ENCODE measurements at regions not wholly inside any gene's neighbourhood (a gene's known extent, or its start where the extent isn't known, plus 50 kb on each side); places are given as distances from the start of the nearest gene placed in this dataset.
"Not testable (repeated sequence)": the region's sequence is repeated elsewhere in the genome, so short reads cannot be mapped to it uniquely, and the experiment has no call there.

DNA sequence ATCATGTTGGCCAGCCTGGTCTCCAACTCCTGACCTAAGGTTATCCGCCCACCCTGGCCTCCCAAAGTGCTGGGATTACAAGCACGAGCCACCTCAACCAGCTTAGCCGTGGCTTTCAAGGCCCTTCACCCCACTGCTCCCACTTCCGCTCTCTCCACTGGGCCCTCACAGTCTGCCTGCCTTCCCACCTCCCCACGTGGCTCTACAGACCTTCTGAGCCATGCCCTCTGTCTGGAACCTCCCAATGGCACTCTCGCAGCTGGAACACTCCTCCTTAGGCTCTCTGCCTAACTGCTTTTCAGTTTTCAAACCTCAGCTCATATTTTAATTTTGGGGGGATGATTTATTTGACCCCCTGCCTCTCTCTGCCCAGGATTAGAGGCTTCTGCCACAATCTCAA is 59.3 kb upstream of the SH3RF1 start:
- no peaks in the 10 kb centered on the region for H3K36me3 ChIP-seq (ENCODE audit: insufficient read depth, low read length)
- peaks cover 3% of the 10 kb centered on the region; the same call in 1 of the 2 replicates for H3K9me3 ChIP-seq (ENCODE audit: insufficient read depth, low read depth, low read length)
- 89% methylated on average over 6 of the region's 6 CpGs for WGBS
- no peak overlapping the region for H3K4me3 ChIP-seq (ENCODE audit: low read length)
- no peak overlapping the region for H3K9ac ChIP-seq (ENCODE audit: low read depth, low read length)
- no peaks in the 10 kb centered on the region for H3K27me3 ChIP-seq (ENCODE audit: insufficient read depth, low read length)
- no peak overlapping the region for H3K27ac ChIP-seq (ENCODE audit: low read depth, low read length)
- H3K4me1 ChIP-seq (ENCODE audit: insufficient read depth, low read length): peaks cover 4% of the 10 kb centered on the region

DNA sequence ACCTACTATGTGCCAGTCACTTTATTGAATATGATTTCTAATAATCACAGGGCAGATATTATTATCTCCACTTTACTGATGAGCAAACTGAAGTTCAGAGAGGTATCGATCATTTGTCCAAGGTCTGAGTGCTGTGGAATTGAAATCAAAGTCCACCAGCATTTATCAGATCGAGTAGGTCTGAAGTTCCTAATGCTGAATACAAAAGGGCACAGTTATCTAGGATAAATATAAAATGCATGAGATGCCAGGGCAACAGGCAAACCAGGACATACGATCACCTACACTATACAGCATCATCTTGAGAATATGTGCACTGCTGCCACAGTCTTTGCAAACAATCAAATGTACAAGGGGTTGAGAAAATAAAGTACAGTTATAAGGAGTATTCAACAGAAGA is 57.2 kb upstream of the SH3RF1 start:
- H3K9me3 ChIP-seq (ENCODE audit: insufficient read depth, low read depth, low read length): peaks cover 2% of the 10 kb centered on the region; the same call in 1 of the 2 replicates
- H3K36me3 ChIP-seq (ENCODE audit: insufficient read depth, low read length): no peaks in the 10 kb centered on the region
- WGBS: 97% methylated on average over 2 of the region's 3 CpGs
- H3K27ac ChIP-seq (ENCODE audit: low read depth, low read length): no peak overlapping the region
- no peaks in the 10 kb centered on the region for H3K4me1 ChIP-seq (ENCODE audit: insufficient read depth, low read length)
- no peak overlapping the region for H3K4me3 ChIP-seq (ENCODE audit: low read length)
- H3K9ac ChIP-seq (ENCODE audit: low read depth, low read length): no peak overlapping the region
- no peaks in the 10 kb centered on the region for H3K27me3 ChIP-seq (ENCODE audit: insufficient read depth, low read length)

DNA sequence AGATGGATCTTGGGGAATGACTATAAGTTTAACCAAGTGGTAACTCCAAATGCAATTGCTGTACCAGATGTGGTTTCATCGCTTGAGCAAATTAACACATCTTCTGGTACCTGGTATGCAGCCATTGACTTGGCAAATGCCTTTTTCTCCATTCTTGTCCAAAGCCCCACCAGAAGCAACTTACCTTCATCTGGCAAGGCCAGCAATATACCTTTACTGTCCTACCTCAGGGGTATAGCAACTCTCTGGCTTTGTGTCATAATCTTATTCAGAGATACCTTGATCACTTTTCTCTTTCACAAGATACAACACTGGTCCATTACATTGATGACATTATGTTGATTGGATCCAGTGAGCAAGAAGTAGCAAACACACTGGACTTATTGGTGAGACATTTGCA is 53.2 kb upstream of the SH3RF1 start:
- 99% methylated on average over 1 of the region's 1 CpG for WGBS
- H3K27ac ChIP-seq (ENCODE audit: low read depth, low read length); H3K4me1 ChIP-seq (ENCODE audit: insufficient read depth, low read length); H3K9me3 ChIP-seq (ENCODE audit: insufficient read depth, low read depth, low read length); H3K27me3 ChIP-seq (ENCODE audit: insufficient read depth, low read length); H3K36me3 ChIP-seq (ENCODE audit: insufficient read depth, low read length); H3K4me3 ChIP-seq (ENCODE audit: low read length); H3K9ac ChIP-seq (ENCODE audit: low read depth, low read length): not testable (repeated sequence)

DNA sequence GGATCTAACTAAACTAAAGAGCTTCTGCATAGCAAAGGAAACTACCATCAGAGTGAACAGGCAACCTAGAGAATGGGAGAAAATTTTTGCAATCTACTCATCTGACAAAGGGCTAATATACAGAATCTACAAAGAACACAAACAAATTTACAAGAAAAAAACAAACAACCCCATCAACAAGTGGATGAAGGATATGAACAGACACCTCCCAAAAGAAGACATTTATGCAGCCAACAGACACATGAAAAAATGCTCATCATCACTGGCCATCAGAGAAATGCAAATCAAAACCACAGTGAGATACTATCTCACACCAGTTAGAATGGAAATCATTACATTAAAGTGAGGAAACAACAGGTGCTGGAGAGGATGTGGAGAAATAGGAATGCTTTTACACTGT is 52.1 kb upstream of the SH3RF1 start:
- H3K27me3 ChIP-seq (ENCODE audit: insufficient read depth, low read length); H3K27ac ChIP-seq (ENCODE audit: low read depth, low read length); H3K4me1 ChIP-seq (ENCODE audit: insufficient read depth, low read length); H3K9me3 ChIP-seq (ENCODE audit: insufficient read depth, low read depth, low read length); H3K36me3 ChIP-seq (ENCODE audit: insufficient read depth, low read length); H3K9ac ChIP-seq (ENCODE audit: low read depth, low read length); H3K4me3 ChIP-seq (ENCODE audit: low read length): not testable (repeated sequence)

Measured in HUES64 (cell line).